ENCODE measurements at regions not wholly inside any gene's neighbourhood (a gene's known extent, or its start where the extent isn't known, plus 50 kb on each side); places are given as distances from the start of the nearest gene placed in this dataset.

GRCh38 chr7:49346195-49346899, 422.0 kb downstream of the CDC14C start:
- no peak overlapping the region for H3K27ac ChIP-seq
- TF ChIP-seq ZFX (IDR thresholded peaks at IDR 0.05): no peak
- TF ChIP-seq CTCF (conservative IDR thresholded peaks at IDR 0.05): no peak

GRCh38 chr7:49367072-49367471, 406.4 kb upstream of the VWC2 start:
- no peak for TF ChIP-seq CTCF (conservative IDR thresholded peaks at IDR 0.05)
- TF ChIP-seq ZFX (IDR thresholded peaks at IDR 0.05): no peak
- no peak overlapping the region for H3K27ac ChIP-seq

GRCh38 chr7:49371771-49372170, 401.7 kb upstream of the VWC2 start:
- H3K27ac ChIP-seq: no peak overlapping the region
- TF ChIP-seq CTCF (conservative IDR thresholded peaks at IDR 0.05) (no peak), ZFX (IDR thresholded peaks at IDR 0.05) (no peak)

GRCh38 chr7:49376817-49377375, 396.5 kb upstream of the VWC2 start:
- TF ChIP-seq CTCF (conservative IDR thresholded peaks at IDR 0.05): no peak
- TF ChIP-seq ZFX (IDR thresholded peaks at IDR 0.05): no peak
- no peak overlapping the region for H3K27ac ChIP-seq

DNA sequence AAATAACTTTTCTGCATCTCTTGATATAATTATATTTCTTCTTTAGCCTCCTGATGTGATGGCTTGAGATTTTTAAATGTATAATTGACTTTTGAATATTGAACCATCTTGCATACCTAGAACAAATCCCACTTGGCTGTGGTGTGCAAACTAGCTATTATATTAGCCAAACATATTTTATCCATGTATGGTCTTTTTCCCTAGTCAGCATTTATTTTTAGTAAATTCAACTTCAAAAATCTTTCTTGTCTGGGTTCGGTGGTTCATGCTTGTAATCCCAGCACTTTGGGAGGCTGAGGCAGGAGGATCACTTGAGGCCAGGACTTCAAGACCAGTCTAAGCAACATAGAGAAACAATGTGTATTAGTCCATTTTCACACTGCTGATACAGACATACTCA, 386.6 kb upstream of the VWC2 start:
- no peak overlapping the region for H3K27ac ChIP-seq
- TF ChIP-seq CTCF (conservative IDR thresholded peaks at IDR 0.05) (no peak), ZFX (IDR thresholded peaks at IDR 0.05) (no peak)

DNA sequence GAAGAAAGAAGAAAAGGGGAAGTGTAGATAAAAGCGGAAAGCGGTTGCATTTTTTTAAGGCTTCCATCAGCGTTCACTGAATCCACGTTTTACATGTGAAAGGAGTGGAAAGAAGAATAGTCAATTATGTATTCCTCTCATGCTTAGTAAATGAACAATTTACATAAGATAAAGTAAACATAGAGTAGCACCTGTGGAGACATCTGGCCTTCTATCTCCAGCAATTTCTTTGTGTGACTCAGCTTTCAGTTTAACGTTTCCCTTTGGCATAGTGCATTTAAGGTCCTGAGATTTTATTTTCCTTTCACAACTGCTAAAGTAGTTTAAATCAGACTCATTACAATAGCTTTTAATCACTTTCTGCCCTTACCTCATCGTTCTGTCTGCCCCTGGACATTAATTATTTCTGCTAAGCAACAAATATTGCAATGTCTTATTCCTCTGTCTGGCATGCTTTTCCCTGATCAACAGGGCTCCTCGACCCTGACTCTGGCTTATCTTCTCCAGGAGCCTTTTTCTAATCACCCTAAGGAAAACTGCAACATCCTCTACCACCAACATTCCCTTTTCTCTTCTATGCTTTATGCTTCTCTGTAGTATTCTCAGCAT, 383.5 kb upstream of the VWC2 start:
- H3K27ac ChIP-seq: no peak overlapping the region
- TF ChIP-seq ZFX (IDR thresholded peaks at IDR 0.05): no peak
- no peak for TF ChIP-seq CTCF (conservative IDR thresholded peaks at IDR 0.05)

GRCh38 chr7:49396229-49396628, 377.2 kb upstream of the VWC2 start:
- no peak overlapping the region for H3K27ac ChIP-seq
- no peak for TF ChIP-seq ZFX (IDR thresholded peaks at IDR 0.05)
- TF ChIP-seq CTCF (conservative IDR thresholded peaks at IDR 0.05): no peak

All from C4-2B (cell line).